ENCODE measurements at regions not wholly inside any gene's neighbourhood (a gene's known extent, or its start where the extent isn't known, plus 50 kb on each side); places are given as distances from the start of the nearest gene placed in this dataset.

DNA sequence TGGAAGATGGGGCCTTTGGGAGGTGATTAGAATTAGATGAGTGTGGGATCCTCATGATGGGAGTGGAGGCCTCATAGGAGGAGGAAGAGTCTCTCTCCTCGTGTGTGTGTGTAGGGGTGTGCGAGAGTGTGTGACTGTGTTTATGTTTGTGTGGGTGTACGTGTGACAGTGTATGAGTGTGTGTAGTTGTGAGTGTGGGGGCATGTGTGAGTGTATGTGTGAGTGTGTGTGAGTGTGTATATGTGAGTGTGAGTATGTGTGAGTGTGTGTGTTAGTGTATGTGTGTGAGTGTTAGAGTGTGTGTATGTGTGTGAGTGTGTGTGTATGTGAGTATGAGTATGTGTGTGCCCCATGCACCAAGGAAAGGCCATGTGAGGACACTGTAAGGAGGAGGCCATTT, 68.2 kb upstream of the SMIM15 start:
- Histone ChIP-seq H3K9me3 (ENCODE audit: insufficient read depth, low read depth) (no peaks in the 10 kb centered on the region), H3K4me3 (no peak overlapping the region), H3K36me3 (ENCODE audit: low read depth) (no peaks in the 10 kb centered on the region), H3K27ac (no peak overlapping the region), H3K4me2 (no peak overlapping the region), H3K79me2 (ENCODE audit: low read depth) (no peaks in the 10 kb centered on the region), H2AFZ (no peak overlapping the region), H3K4me1 (replicated peaks; ENCODE audit: insufficient read depth) (no peaks in the 10 kb centered on the region), H3F3A (ENCODE audit: insufficient read depth, low read depth) (no peaks in the 10 kb centered on the region), H4K20me1 (ENCODE audit: insufficient read depth) (no peaks in the 10 kb centered on the region), H3K27me3 (ENCODE audit: insufficient read depth, low read depth) (no peaks in the 10 kb centered on the region), H3K9me2 (ENCODE audit: insufficient read depth) (no peaks in the 10 kb centered on the region)
- DNase-seq, result no peak
- CTCF ChIA-PET, result no interaction called here
- intact Hi-C loops (cut with micrococcal nuclease; ENCODE audit: unreplicated experiment), result no loop called here
- no TSS peak for BruUV-seq (replicated peaks)
- no peak for TF ChIP-seq EZH2 (IDR thresholded peaks at IDR 0.05; ENCODE audit: low read depth)
- TF ChIP-seq CTCF (conservative IDR thresholded peaks at IDR 0.05), result no peak
- POLR2A ChIA-PET (ENCODE audit: unreplicated experiment), result no interaction called here

DNA sequence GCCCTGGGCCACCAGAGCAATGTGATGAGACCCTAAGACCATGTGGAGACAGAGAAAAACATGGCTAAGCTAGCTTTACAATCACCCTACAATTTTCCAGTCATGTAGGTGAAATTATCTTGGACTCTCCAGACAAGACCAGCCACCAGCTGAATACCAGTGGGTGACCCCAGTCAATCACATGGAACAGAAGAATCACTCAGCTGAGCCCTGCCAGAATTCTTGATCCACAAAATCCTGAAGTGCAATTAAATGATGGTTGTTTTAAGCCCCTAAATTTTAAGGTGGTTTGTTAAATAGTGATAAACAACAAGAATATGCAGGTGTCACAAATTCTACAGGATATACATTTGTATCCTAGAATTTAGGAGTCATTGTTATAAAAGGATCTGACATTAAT, 69.5 kb upstream of the SMIM15 start:
- no peaks in the 10 kb centered on the region for H3K27me3 ChIP-seq (ENCODE audit: insufficient read depth, low read depth)
- ChIA-PET POLR2A (ENCODE audit: unreplicated experiment) (no interaction called here), CTCF (no interaction called here)
- no peaks in the 10 kb centered on the region for H4K20me1 ChIP-seq (ENCODE audit: insufficient read depth)
- BruUV-seq (replicated peaks), result no TSS peak
- no peaks in the 10 kb centered on the region for H3K9me3 ChIP-seq (ENCODE audit: insufficient read depth, low read depth)
- no peaks in the 10 kb centered on the region for H3K79me2 ChIP-seq (ENCODE audit: low read depth)
- no peak overlapping the region for H3K4me3 ChIP-seq
- DNase-seq, result no peak
- H3K9me2 ChIP-seq (ENCODE audit: insufficient read depth), result no peaks in the 10 kb centered on the region
- H3K4me2 ChIP-seq, result no peak overlapping the region
- H2AFZ ChIP-seq, result no peak overlapping the region
- TF ChIP-seq EZH2 (IDR thresholded peaks at IDR 0.05; ENCODE audit: low read depth) (no peak), CTCF (conservative IDR thresholded peaks at IDR 0.05) (no peak)
- H3K36me3 ChIP-seq (ENCODE audit: low read depth), result no peaks in the 10 kb centered on the region
- intact Hi-C loops (cut with micrococcal nuclease; ENCODE audit: unreplicated experiment), result no loop called here
- H3F3A ChIP-seq (ENCODE audit: insufficient read depth, low read depth), result no peaks in the 10 kb centered on the region
- H3K27ac ChIP-seq, result no peak overlapping the region
- no peaks in the 10 kb centered on the region for H3K4me1 ChIP-seq (replicated peaks; ENCODE audit: insufficient read depth)

DNA sequence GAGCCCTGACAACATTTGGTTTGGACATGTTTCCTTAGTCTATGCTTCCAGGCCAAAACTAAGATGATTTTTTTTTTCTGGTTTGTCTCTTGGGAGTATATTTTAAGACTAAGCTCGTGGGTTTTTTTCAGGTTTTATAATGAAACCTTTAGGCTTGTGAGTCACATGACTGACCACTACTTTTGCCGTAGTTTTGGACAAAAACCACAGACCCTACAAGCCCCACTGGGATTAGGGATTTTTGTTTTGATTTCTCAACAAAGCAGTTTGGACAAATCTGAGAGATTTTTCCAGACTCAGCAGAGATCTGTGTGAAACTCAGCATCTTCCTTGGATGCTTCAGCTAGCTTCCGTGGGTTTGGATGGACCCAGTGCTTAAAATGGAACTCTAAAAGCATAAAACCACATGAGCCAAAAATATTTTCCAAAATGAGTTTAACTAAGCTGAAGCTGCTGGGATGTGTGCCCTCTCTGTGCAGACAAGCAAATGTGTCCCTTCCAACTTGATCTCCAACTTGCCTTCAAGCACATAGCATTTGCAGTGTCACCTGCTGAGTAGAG, 70.3 kb upstream of the SMIM15 start:
- BruUV-seq (replicated peaks), result no TSS peak
- no peaks in the 10 kb centered on the region for H3K4me1 ChIP-seq (replicated peaks; ENCODE audit: insufficient read depth)
- H3F3A ChIP-seq (ENCODE audit: insufficient read depth, low read depth), result no peaks in the 10 kb centered on the region

More for the DNA sequence above, 70.3 kb upstream of the SMIM15 start:
- POLR2A ChIA-PET (ENCODE audit: unreplicated experiment), result no interaction called here
- Histone ChIP-seq H3K9me3 (ENCODE audit: insufficient read depth, low read depth) (no peaks in the 10 kb centered on the region), H3K27ac (no peak overlapping the region), H3K9me2 (ENCODE audit: insufficient read depth) (no peaks in the 10 kb centered on the region), H3K36me3 (ENCODE audit: low read depth) (no peaks in the 10 kb centered on the region), H3K27me3 (ENCODE audit: insufficient read depth, low read depth) (no peaks in the 10 kb centered on the region), H3K4me3 (no peak overlapping the region), H2AFZ (no peak overlapping the region), H3K4me2 (no peak overlapping the region), H3K79me2 (ENCODE audit: low read depth) (no peaks in the 10 kb centered on the region), H4K20me1 (ENCODE audit: insufficient read depth) (no peaks in the 10 kb centered on the region)
- TF ChIP-seq EZH2 (IDR thresholded peaks at IDR 0.05; ENCODE audit: low read depth) (no peak), CTCF (conservative IDR thresholded peaks at IDR 0.05) (no peak)
- DNase-seq, result no peak
- intact Hi-C loops (cut with micrococcal nuclease; ENCODE audit: unreplicated experiment), result no loop called here
- CTCF ChIA-PET, result interaction anchor here (0.6 kb wide), 1 partner anchor 11 kb away, joined by 3 read pairs; no protein-coding TSS in a partner anchor
